NCI-H187 treated with DMSO at 0.1 percent for 48 hours (cell line): ENCODE measurements at regions not wholly inside any gene's neighbourhood (a gene's known extent, or its start where the extent isn't known, plus 50 kb on each side); places are given as distances from the start of the nearest gene placed in this dataset.

Source experiments
- DNase-seq: peaks from one replicate; lab custom pipeline; 2025; lab: John Stamatoyannopoulos, UW

DNA sequence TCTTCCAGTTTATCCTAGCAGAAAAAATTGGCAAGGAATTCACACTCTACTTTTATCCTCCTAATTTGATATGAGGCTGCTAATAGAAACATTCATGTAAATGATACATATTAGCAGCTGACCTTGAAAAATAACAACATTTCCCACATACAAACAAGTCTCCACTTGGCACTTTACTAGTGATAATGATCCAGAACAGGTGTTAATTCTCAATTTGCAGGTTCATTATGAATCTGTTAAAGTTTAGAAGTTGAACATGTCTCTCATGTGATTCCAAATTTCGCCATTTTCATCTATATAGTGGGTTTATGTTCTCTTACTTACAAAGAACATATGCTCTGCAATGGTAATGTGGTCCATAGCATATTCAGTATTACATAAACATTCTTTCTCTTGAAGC is 1396.8 kb upstream of the LRRTM3 start:
- DNase-seq: no peak

GRCh38 chr10:65531545-65531944 is 1394.3 kb upstream of the LRRTM3 start:
- no peak for DNase-seq

GRCh38 chr10:65534771-65535170 is 1391.1 kb upstream of the LRRTM3 start:
- no peak for DNase-seq

DNA sequence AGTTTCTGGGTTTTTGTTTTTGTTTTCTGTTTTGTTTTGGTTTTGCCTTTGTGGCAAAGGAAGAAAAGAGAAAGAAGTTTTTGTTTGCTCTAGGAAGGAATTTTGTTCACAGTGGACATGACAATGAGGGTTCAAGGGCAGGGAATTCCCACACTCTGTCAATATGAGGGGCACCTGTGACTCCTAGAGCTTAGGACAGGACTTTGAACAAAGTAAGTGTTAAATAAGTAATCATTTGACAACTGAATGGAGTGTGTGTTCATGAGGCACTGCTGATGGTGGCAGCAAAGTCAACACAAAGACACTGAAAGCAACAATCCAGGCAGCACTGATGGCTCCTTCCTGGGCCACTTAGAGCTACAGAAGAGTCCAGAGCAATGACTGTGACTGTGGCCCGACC is 1381.1 kb upstream of the LRRTM3 start:
- no peak for DNase-seq

GRCh38 chr10:65548001-65548400 is 1377.8 kb upstream of the LRRTM3 start:
- no peak for DNase-seq

- DNase-seq: no peak
These were observed 1375.1 kb upstream of the LRRTM3 start for GRCh38 chr10:65550761-65551160.

DNA sequence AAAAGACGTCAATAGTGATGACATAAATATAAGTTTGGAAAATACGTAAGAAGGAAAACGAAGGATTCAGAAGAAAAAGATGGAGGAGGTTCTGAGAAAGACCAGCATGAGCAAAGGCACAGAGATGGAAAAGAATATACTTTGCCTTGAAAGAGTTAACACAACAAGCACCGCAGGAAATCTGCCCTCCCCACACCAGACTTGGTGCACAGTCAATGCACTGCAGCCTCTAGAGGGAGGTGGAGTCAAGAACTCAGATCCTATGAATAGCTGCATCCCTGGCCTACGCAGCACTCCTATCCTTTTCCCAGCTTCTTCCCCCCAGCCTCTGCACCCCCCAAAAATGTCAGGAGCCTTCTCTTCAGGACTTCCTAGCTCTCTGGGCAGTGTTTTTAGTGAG is 1370.6 kb upstream of the LRRTM3 start:
- DNase-seq: no peak

DNA sequence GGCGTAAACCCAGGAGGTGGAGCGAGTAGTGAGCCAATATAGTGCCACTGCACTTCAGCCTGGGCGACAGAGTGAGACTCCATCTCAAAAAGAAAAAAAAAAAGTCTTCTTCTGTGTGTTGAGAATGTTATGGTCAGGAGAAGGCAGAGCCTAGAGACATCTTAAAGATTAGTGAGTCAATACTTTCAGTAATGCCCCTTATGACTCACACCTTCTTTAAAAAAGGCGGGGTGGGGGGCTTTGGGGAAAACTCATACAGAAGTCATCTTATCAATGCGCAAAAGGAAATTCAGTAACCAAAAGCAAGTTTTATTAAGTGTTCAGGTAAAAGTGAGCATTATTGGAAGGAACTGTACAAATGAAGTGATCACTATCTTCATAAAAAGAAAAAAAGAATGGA is 1369.8 kb upstream of the LRRTM3 start:
- DNase-seq: no peak

- DNase-seq: no peak
These were observed 1366.5 kb upstream of the LRRTM3 start for GRCh38 chr10:65559369-65559768.

- no peak for DNase-seq
These were observed 1360.6 kb upstream of the LRRTM3 start for GRCh38 chr10:65565246-65565645.

GRCh38 chr10:65566906-65567305 is 1358.9 kb upstream of the LRRTM3 start:
- no peak for DNase-seq

GRCh38 chr10:65570143-65571010 is 1355.5 kb upstream of the LRRTM3 start:
- DNase-seq: no peak

GRCh38 chr10:65571011-65571570 is 1354.7 kb upstream of the LRRTM3 start:
- no peak for DNase-seq

DNA sequence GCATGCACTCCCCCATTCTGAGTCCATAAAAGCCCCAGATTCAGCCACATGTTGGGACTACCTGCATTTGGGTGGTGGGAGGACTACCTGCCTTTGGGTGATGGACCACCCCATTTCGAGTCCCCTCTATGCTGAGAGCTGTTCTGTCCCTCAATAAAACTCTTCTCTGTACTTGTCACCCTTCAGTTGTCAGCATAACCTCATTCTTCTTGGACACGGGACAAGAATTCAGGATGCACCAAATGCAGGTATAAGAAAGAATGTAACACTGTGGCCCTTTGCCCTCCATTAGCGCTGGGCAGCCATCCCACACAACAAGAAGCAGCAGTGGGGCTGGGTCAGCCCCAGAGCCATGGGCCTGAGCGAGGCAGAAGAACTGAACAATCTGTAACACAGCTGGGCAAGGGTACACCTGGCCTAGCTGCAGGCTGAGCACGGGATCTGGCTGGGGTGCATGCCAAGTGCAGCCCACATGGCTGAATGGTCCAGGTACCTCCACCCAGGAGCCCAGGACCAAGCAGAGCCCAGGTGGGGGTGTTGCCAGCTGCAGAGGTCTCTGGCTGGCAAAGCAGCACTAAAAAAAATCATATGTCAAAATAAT is 1344.3 kb upstream of the LRRTM3 start:
- DNase-seq: no peak

DNA sequence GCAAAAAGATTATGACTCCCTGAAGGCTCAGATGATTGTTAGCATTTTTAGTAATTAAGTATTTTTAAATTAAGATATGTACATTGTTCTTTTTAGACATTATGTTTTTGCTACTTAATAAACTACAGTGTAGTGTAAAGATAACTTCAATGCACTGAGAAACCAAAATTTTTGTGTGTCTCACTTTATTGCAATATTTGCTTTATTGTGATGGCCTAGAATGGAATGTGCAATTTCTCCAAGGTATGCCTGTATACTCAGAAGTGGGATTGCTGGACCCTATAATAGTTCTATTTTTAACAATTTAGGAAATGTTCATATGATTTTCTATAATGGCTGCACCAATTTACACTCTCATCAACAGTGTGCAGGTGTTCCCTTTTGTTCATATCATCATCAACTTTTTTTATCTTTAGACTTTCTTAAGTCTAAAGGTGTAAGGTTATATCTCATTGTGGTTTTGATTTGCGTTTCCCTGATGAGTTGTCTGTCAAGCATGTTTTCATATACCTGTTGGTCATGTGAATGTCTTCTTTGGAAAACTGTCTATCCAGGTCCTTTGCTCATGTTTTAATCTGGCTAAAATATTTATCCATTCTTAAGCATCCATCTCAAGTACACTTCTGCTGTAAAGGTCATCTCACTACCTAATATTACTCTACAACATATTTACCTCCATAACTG is 1323.5 kb upstream of the LRRTM3 start:
- no peak for DNase-seq

DNA sequence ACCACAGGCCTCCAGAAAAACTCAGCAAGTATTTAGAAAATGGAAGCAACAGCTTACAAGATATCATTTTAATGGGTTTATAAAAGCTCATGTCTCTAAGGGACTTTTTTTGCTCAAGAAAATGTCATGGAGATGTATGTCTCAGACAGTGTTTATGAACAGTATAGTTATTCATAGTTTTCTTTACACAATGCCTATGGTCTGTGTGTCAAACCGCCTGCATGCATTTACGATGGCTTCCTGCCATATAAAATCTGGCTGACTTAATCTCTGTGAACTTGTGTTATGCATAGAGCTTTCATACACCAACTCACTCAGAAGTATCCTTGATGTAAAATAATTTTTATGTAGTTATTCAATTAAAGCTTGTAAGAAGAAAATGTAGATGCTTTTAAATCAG is 1314.2 kb upstream of the LRRTM3 start:
- DNase-seq: no peak

GRCh38 chr10:65614956-65615565 is 1310.8 kb upstream of the LRRTM3 start:
- DNase-seq: no peak

- DNase-seq: no peak
These were observed 1307.7 kb upstream of the LRRTM3 start for GRCh38 chr10:65618126-65618525.

GRCh38 chr10:65620404-65621048 is 1305.3 kb upstream of the LRRTM3 start:
- DNase-seq: no peak

DNA sequence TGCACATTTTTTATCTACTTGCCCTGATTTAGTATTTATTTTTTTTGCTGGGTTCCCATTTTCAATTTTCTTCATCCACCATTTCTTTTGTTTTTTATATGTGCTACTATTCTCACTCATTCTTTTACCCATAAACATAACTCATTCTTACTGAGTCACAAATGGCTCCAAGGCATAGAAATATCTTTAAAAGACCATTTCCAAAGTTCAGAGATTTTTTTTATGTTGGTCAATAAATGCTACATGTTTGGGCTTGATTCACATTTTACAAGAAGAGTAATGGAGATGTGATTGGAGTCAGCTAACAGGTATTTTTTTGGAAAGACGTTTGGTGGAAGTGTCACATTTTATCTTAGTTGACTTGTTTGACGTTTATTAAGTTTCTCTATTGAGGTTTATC is 1303.2 kb upstream of the LRRTM3 start:
- DNase-seq: no peak

DNA sequence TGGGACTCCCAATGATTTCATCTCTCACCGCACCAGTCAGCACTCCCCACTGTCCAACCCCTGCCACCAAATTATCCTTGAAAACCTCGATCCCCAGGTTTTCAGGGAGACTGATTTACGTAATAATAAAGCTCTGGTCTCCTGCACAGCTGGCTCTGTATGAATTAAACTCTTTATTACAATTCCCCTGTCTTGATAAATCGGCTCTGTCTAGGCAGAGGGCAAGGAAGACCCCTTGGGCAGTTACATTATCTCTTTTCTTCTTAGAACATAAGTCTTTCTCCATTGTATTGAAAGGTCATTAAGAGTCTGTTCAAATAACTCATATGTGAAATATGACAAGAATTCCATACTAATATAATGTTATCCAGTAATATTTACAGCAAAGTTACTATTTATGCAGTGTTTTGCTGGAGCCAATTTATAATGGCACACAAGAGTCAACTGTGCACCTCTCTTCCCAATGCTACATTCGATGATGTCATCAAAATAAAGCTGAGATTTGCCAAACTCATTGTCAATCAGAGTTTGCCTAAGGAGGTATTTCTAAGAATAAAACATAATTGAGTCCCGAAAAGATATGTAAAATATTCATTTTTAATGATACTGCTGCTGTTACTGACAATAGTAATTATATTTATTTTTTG is 1297.2 kb upstream of the LRRTM3 start:
- DNase-seq: no peak
